B cell (primary cell): ENCODE measurements at regions not wholly inside any gene's neighbourhood (a gene's known extent, or its start where the extent isn't known, plus 50 kb on each side); places are given as distances from the start of the nearest gene placed in this dataset.

Source experiments
- ATAC-seq: fragments of 200-7000 bp; cut with Tn5 transposase; one replicate; pipeline ENCODE4 v1.10.0; 2021; ENCODE audit warnings: low read depth, mild to moderate bottlenecking, moderate number of reproducible peaks, moderate library complexity
- CTCF ChIA-PET: fragments of 350-600 bp; sonication (Branson Sonifier 250); formaldehyde crosslinking; loops from one replicate; lab custom pipeline; 2021; ENCODE audit warnings: antibody characterized with exemption, inconsistent platforms; lab: Charles Lee
- POLR2A ChIA-PET: fragments of 350-600 bp; sonication (Branson Sonifier 250); formaldehyde crosslinking; loops from one replicate; lab custom pipeline; 2021; ENCODE audit warnings: antibody characterized with exemption; lab: Charles Lee
- DNase-seq: peaks from one replicate; pipeline ENCODE4 v3.0.0; 2013
- H2AFZ ChIP-seq: 2 replicates; pipeline ENCODE4 v1.6.1; 2012; ENCODE audit warnings: mild to moderate bottlenecking, low read depth, low read length; ENCODE audit not compliant: insufficient read depth, poor library complexity, severe bottlenecking
- H3K27ac ChIP-seq, 2 donors: 1 replicate in 1 of 2; 2 replicates in 1 of 2; pipeline ENCODE4 v1.5.1; 2012 to 2013; ENCODE audit warnings: low read length in 2 of 2, mild to moderate bottlenecking in 2 of 2, moderate library complexity in 1 of 2
- H3K27me3 ChIP-seq, 4 experiments: fragments of 200-600 bp in 1 of 4; sonication (generic) in 1 of 4; replicated peaks in 1 of 4; 1 replicate in 2 of 4; 2 replicates in 2 of 4; pipeline versions ENCODE4 v1.6.1 to v1.7.0; 2013 to 2016; ENCODE audit warnings: low read length in 3 of 4, mild to moderate bottlenecking in 2 of 4, mixed read lengths in 1 of 4, moderate library complexity in 1 of 4; ENCODE audit not compliant: insufficient read depth in 4 of 4, control insufficient read depth in 3 of 4; ENCODE audit errors: control extremely low read depth in 1 of 4
- H3K36me3 ChIP-seq, 2 experiments: replicated peaks in 1 of 2; 1 replicate in 1 of 2; 2 replicates in 1 of 2; pipeline versions ENCODE4 v1.6.1 to v1.7.1; 2013; ENCODE audit warnings: low read length in 1 of 2; ENCODE audit not compliant: insufficient read depth in 2 of 2, control insufficient read depth in 1 of 2; ENCODE audit errors: control extremely low read depth in 1 of 2, extremely low read depth in 1 of 2
- H3K4me1 ChIP-seq, 2 donors: fragments of 200-600 bp in 1 of 2; sonication (generic) in 1 of 2; 1 replicate in 1 of 2; 2 replicates in 1 of 2; pipeline versions ENCODE4 v1.5.1 to v1.6.1; 2013 to 2017; ENCODE audit warnings: low read length in 2 of 2; ENCODE audit not compliant: control insufficient read depth in 2 of 2, insufficient read depth in 2 of 2
- H3K4me2 ChIP-seq: replicated peaks from 2 replicates; pipeline ENCODE3; 2012; ENCODE audit warnings: mild to moderate bottlenecking, low read depth, low read length; ENCODE audit not compliant: poor library complexity, severe bottlenecking
- H3K4me3 ChIP-seq, 5 experiments: fragments of 200-600 bp in 1 of 5; sonication (generic) in 1 of 5; 1 replicate in 3 of 5; 2 replicates in 2 of 5; pipeline versions ENCODE4 v1.5.1 to v1.7.0; 2011 to 2016; ENCODE audit warnings: low read length in 4 of 5, mild to moderate bottlenecking in 4 of 5, low read depth in 2 of 5, control low read depth in 1 of 5, moderate library complexity in 1 of 5; ENCODE audit not compliant: insufficient read depth in 1 of 5; ENCODE audit errors: control extremely low read depth in 1 of 5, extremely low read depth in 1 of 5
- H3K79me2 ChIP-seq: fragments of 200-600 bp; sonication (generic); one replicate; pipeline ENCODE4 v1.6.0; 2016; ENCODE audit warnings: low read length; ENCODE audit not compliant: control insufficient read depth, insufficient read depth
- H3K9ac ChIP-seq: fragments of 200-600 bp; sonication (generic); 2 replicates; pipeline ENCODE4 v1.6.1; 2017; ENCODE audit warnings: mild to moderate bottlenecking, low read length, moderate library complexity
- H3K9me3 ChIP-seq, 3 donors: one replicate each; pipeline versions ENCODE4 v1.6.1 to v1.7.1; 2013; ENCODE audit warnings: low read length in 2 of 3; ENCODE audit not compliant: control insufficient read depth in 2 of 3, insufficient read depth in 1 of 3; ENCODE audit errors: control extremely low read depth in 1 of 3
- H4K20me1 ChIP-seq: 2 replicates; pipeline ENCODE4 v1.6.0; 2012; ENCODE audit warnings: mild to moderate bottlenecking, low read length; ENCODE audit not compliant: insufficient read depth, control insufficient read depth, poor library complexity, severe bottlenecking
- H3K27ac Mint-ChIP-seq: one replicate; pipeline ENCODE4 v1.8.0; 2021; ENCODE audit warnings: mixed read lengths
- H3K27me3 Mint-ChIP-seq: one replicate; pipeline ENCODE4 v1.8.0; 2021; ENCODE audit warnings: mixed read lengths
- H3K4me1 Mint-ChIP-seq: one replicate; pipeline ENCODE4 v1.8.0; 2021; ENCODE audit warnings: mixed read lengths
- H3K4me3 Mint-ChIP-seq: one replicate; pipeline ENCODE4 v1.8.0; 2021; ENCODE audit warnings: mixed read lengths
- H3K9me3 Mint-ChIP-seq: one replicate; pipeline ENCODE4 v1.8.0; 2022; ENCODE audit warnings: mixed read lengths; ENCODE audit not compliant: insufficient read depth
- EZH2 ChIP-seq: IDR thresholded peaks from 2 replicates; pipeline ENCODE4 v1.6.1; 2012; ENCODE audit warnings: borderline replicate concordance, low read depth, mild to moderate bottlenecking, moderate library complexity, low read length; ENCODE audit not compliant: insufficient read depth, poor library complexity, severe bottlenecking
- WGBS: methylation state at CpG from one replicate; pipeline ENCODE4 v1.1.5; 2013; ENCODE audit warnings: missing lambda C conversion rate; ENCODE audit not compliant: insufficient coverage; 5-methylcytosine and 5-hydroxymethylcytosine counted together
- intact Hi-C: fragments of 100-400 bp; cut with micrococcal nuclease; formaldehyde crosslinking; loops from one replicate; pipeline ENCODE4 v1.10.0; 2022
- TF ChIP-seq, protein P1 (sequence below): fragments of 200-600 bp; IDR thresholded peaks from one replicate; pipeline ENCODE4 v1.8.0; 2022; ENCODE audit warnings: antibody characterized with exemption, mild to moderate bottlenecking

DNA sequence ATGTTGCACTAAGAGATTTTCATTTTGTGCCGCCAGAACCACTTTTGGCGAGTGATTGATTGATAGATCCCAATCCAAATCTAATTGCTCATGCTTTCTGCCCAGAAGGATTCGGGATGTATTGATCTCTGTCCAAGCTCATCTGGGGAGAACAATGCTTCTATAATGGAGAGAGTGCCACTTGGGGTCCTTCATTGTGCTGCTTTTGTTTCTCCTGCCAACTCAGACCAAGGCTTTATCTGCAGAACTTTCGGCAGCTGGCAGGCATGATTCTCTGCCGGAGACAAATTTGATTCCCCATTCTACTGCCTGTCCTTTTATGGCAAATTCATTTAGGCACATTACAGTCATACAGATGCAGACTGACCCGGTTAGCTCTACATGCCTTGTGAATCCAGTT, 62.9 kb upstream of the NTM start:
- ChIA-PET CTCF (no interaction called here), POLR2A (no interaction called here)
- Histone ChIP-seq H3K27ac (no peak overlapping the region), H3K4me2 (no peak overlapping the region), H3K9me3 (peaks cover 0 to 6% (median 0%) of the 10 kb centered on the region in 3 donors), H3K9ac (no peak overlapping the region), H3K79me2 (no peaks in the 10 kb centered on the region), H2AFZ (no peak overlapping the region), H4K20me1 (no peaks in the 10 kb centered on the region), H3K4me1 (no peaks in the 10 kb centered on the region), H3K36me3 (no peaks in the 10 kb centered on the region), H3K4me3 (no peak overlapping the region), H3K27me3 (no peaks in the 10 kb centered on the region)
- ATAC-seq (no peak), DNase-seq (no peak)
- no peaks in the 10 kb centered on the region for H3K4me1 Mint-ChIP-seq
- H3K27me3 Mint-ChIP-seq, result no peaks in the 10 kb centered on the region
- no peak overlapping the region for H3K4me3 Mint-ChIP-seq
- TF ChIP-seq EZH2, result no peak
- TF ChIP-seq, protein P1, sequence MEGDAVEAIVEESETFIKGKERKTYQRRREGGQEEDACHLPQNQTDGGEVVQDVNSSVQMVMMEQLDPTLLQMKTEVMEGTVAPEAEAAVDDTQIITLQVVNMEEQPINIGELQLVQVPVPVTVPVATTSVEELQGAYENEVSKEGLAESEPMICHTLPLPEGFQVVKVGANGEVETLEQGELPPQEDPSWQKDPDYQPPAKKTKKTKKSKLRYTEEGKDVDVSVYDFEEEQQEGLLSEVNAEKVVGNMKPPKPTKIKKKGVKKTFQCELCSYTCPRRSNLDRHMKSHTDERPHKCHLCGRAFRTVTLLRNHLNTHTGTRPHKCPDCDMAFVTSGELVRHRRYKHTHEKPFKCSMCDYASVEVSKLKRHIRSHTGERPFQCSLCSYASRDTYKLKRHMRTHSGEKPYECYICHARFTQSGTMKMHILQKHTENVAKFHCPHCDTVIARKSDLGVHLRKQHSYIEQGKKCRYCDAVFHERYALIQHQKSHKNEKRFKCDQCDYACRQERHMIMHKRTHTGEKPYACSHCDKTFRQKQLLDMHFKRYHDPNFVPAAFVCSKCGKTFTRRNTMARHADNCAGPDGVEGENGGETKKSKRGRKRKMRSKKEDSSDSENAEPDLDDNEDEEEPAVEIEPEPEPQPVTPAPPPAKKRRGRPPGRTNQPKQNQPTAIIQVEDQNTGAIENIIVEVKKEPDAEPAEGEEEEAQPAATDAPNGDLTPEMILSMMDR, result no peak
- H3K9me3 Mint-ChIP-seq, result no peaks in the 10 kb centered on the region
- no peak overlapping the region for H3K27ac Mint-ChIP-seq
- whole genome bisulfite sequencing, result 93% methylated on average over 5 of the region's 6 CpGs
- intact Hi-C loops, result no loop called here

DNA sequence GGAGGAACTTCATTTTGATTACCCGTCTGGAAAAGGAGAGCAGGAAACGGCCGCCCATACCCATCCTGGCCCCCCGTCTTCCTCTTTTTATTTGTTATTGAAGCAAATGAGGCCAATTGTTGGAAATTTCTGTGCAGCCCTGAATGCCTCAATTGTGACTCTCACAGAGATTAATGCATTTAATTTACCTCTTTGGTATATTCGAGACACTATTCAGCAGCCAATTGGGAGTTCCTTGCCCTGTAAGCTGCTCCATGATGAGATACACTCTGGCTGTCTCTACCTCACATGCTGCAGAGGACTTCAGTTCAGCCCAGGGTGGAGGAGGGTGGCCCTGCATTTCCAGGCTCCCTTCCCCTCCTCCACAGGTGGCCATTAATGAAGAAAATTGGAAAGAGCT, 60.6 kb upstream of the NTM start:
- Histone ChIP-seq H3K27ac (no peak overlapping the region), H3K4me3 (no peak overlapping the region), H3K9me3 (peaks cover 0 to under 1% (median 0%) of the 10 kb centered on the region in 3 donors), H4K20me1 (no peaks in the 10 kb centered on the region), H3K4me1 (no peaks in the 10 kb centered on the region), H3K79me2 (no peaks in the 10 kb centered on the region), H3K36me3 (no peaks in the 10 kb centered on the region), H3K27me3 (no peaks in the 10 kb centered on the region), H3K9ac (no peak overlapping the region), H2AFZ (no peak overlapping the region), H3K4me2 (no peak overlapping the region)
- ChIA-PET POLR2A (no interaction called here), CTCF (no interaction called here)
- no peaks in the 10 kb centered on the region for H3K27me3 Mint-ChIP-seq
- TF ChIP-seq, protein P1, result no peak
- TF ChIP-seq EZH2, result no peak
- H3K4me3 Mint-ChIP-seq, result no peak overlapping the region
- intact Hi-C loops, result no loop called here
- DNase-seq (no peak), ATAC-seq (no peak)
- no peak overlapping the region for H3K27ac Mint-ChIP-seq
- H3K9me3 Mint-ChIP-seq, result no peaks in the 10 kb centered on the region
- H3K4me1 Mint-ChIP-seq, result no peaks in the 10 kb centered on the region
- WGBS, result 41% methylated on average over 2 of the region's 5 CpGs
